HepG2 (cell line): ENCODE measurements at regions not wholly inside any gene's neighbourhood (a gene's known extent, or its start where the extent isn't known, plus 50 kb on each side); places are given as distances from the start of the nearest gene placed in this dataset.

ENCODE experiments used
- ATAC-seq: fragments of 200-7000 bp; cut with Tn5 transposase; 3 replicates; pipeline ENCODE4 v1.9.1; 2020; ENCODE audit warnings: mild to moderate bottlenecking, moderate library complexity
- BruUV-seq: library from RNA; stranded (reverse); fragments of 400-500 nt; replicated peaks from 2 replicates; lab custom pipeline; 2021; lab: Mats Ljungman, UMichigan
- CTCF ChIA-PET: fragments of 300-600 bp; formaldehyde crosslinking; extraction: SDS; loops from one replicate; lab custom pipeline; 2021; ENCODE audit warnings: low total read pairs, inconsistent platforms, low intra/inter-chr PET ratio; lab: Yijun Ruan, JAX
- POLR2A ChIA-PET: fragments of 350-600 bp; sonication (Branson Sonifier 250); formaldehyde crosslinking; loops from one replicate; lab custom pipeline; 2020; ENCODE audit warnings: antibody characterized with exemption, inconsistent platforms; lab: Yijun Ruan, JAX
- DNase-seq: peaks from one replicate; pipeline ENCODE4 v3.0.0-alpha.2; 2015; ENCODE audit warnings: low spot score
- FAIRE-seq: peaks from 3 replicates; lab custom pipeline; 2011; peaks lifted over from hg19 to GRCh38; lab: Jason Lieb, UNC
- H2AFZ ChIP-seq: one replicate; pipeline ENCODE4 v1.6.1; 2011; ENCODE audit warnings: low read length, inconsistent platforms
- H3K27ac ChIP-seq: fragments of 300-600 bp; 3 replicates; pipeline ENCODE4 v1.8.0; 2011; ENCODE audit warnings: mixed run types, mild to moderate bottlenecking, mixed read lengths, low read length, inconsistent platforms; ENCODE audit not compliant: insufficient read depth; ENCODE audit errors: extremely low read length
- H3K27me3 ChIP-seq, 2 experiments: fragments of 200-600 bp in 1 of 2; 2 replicates in 1 of 2; 3 replicates in 1 of 2; pipeline versions ENCODE4 v1.6.0 to v1.8.0; 2011; ENCODE audit warnings: low read length in 2 of 2, mild to moderate bottlenecking in 2 of 2, moderate library complexity in 2 of 2, inconsistent platforms in 1 of 2; ENCODE audit not compliant: insufficient read depth in 2 of 2, control insufficient read depth in 1 of 2
- H3K36me3 ChIP-seq, 2 experiments: fragments of 200-600 bp in 1 of 2; replicated peaks in 1 of 2; 2 replicates in 1 of 2; 3 replicates in 1 of 2; pipeline versions ENCODE4 v1.5.1 to v1.8.0; 2011; ENCODE audit warnings: low read length in 2 of 2, inconsistent platforms in 1 of 2; ENCODE audit not compliant: insufficient read depth in 2 of 2, control insufficient read depth in 1 of 2
- H3K4me1 ChIP-seq: 2 replicates; pipeline ENCODE4 v1.5.1; 2012; ENCODE audit warnings: low read length, inconsistent platforms; ENCODE audit not compliant: insufficient read depth
- H3K4me2 ChIP-seq: 2 replicates; pipeline ENCODE4 v1.6.0; 2011; ENCODE audit warnings: low read depth, low read length, inconsistent platforms
- H3K4me3 ChIP-seq, 3 experiments: fragments of 200-600 bp in 1 of 3; sonication (generic), shearing (Covaris generic) in 1 of 3; replicated peaks in 1 of 3; 2 replicates each; pipeline ENCODE4 v1.5.1; 2011 to 2016; ENCODE audit warnings: low read length in 3 of 3, inconsistent platforms in 2 of 3, low read depth in 2 of 3, mild to moderate bottlenecking in 2 of 3, control low read depth in 1 of 3, mixed read lengths in 1 of 3; ENCODE audit not compliant: insufficient read depth in 1 of 3
- H3K79me2 ChIP-seq: one replicate; pipeline ENCODE4 v1.6.1; 2011; ENCODE audit warnings: low read length, inconsistent platforms; ENCODE audit not compliant: insufficient read depth
- H3K9ac ChIP-seq: 2 replicates; pipeline ENCODE4 v1.6.0; 2011; ENCODE audit warnings: mild to moderate bottlenecking, low read depth, low read length, inconsistent platforms; ENCODE audit not compliant: insufficient read depth
- H3K9me3 ChIP-seq: 2 replicates; pipeline ENCODE4 v1.5.1; 2012; ENCODE audit warnings: mild to moderate bottlenecking, low read length
- H4K20me1 ChIP-seq: 2 replicates; pipeline ENCODE4 v1.6.0; 2011; ENCODE audit warnings: inconsistent platforms, mild to moderate bottlenecking, low read length, moderate library complexity; ENCODE audit not compliant: insufficient read depth
- CCDC6 ChIP-seq: sonication (generic); formaldehyde crosslinking; IDR thresholded peaks from 2 replicates; pipeline ENCODE4 v1.8.1; 2022; ENCODE audit warnings: mild to moderate bottlenecking, missing genetic modification reagents, moderate library complexity
- KDM3A ChIP-seq: IDR thresholded peaks from 2 replicates; pipeline ENCODE4 v1.6.1; 2018; ENCODE audit warnings: low read depth, missing compliant biosample characterization
- MEIS2 ChIP-seq: sonication (generic); formaldehyde crosslinking; IDR thresholded peaks from 2 replicates; pipeline ENCODE4 v1.9.0; 2021; ENCODE audit warnings: mild to moderate bottlenecking, missing genetic modification reagents
- NBN ChIP-seq: fragments of 450-650 bp; conservative IDR thresholded peaks from 2 replicates; pipeline ENCODE4 v1.6.1; 2017
- NR3C1 ChIP-seq: sonication (generic); formaldehyde crosslinking; IDR thresholded peaks from 2 replicates; pipeline ENCODE4 v1.4.0; 2020; ENCODE audit warnings: missing genetic modification reagents
- RFX1 ChIP-seq: fragments of 450-650 bp; IDR thresholded peaks from 2 replicates; pipeline ENCODE4 v1.6.1; 2017
- SIX4 ChIP-seq: sonication (generic); formaldehyde crosslinking; IDR thresholded peaks from 2 replicates; pipeline ENCODE4 v1.4.0; 2020; ENCODE audit warnings: missing genetic modification reagents
- SMAD1 ChIP-seq: sonication (generic); formaldehyde crosslinking; IDR thresholded peaks from 2 replicates; pipeline ENCODE4 v1.4.0; 2020; ENCODE audit warnings: missing genetic modification reagents, low read depth, mild to moderate bottlenecking, borderline replicate concordance
- ZBTB1 ChIP-seq: sonication (generic); formaldehyde crosslinking; IDR thresholded peaks from 2 replicates; pipeline ENCODE4 v1.4.0; 2020; ENCODE audit warnings: missing genetic modification reagents, borderline replicate concordance
- ZNF136 ChIP-seq: sonication (generic); formaldehyde crosslinking; IDR thresholded peaks from 2 replicates; pipeline ENCODE4 v1.8.1; 2022; ENCODE audit warnings: low read depth, mild to moderate bottlenecking, moderate library complexity, missing genetic modification reagents
- ZNF430 ChIP-seq: sonication (generic); formaldehyde crosslinking; IDR thresholded peaks from 2 replicates; pipeline ENCODE4 v1.9.0; 2021; ENCODE audit warnings: mild to moderate bottlenecking, missing genetic modification reagents
- ZNF572 ChIP-seq: sonication (generic); formaldehyde crosslinking; IDR thresholded peaks from 2 replicates; pipeline ENCODE4 v1.5.1; 2020; ENCODE audit warnings: mild to moderate bottlenecking, missing genetic modification reagents
- ZNF7 ChIP-seq: IDR thresholded peaks from 2 replicates; pipeline ENCODE4 v1.6.1; 2016; ENCODE audit warnings: missing biosample characterization, missing genetic modification reagents
- ZNF747 ChIP-seq: sonication (generic); formaldehyde crosslinking; IDR thresholded peaks from 2 replicates; pipeline ENCODE4 v1.8.1; 2023; ENCODE audit warnings: missing genetic modification reagents, mild to moderate bottlenecking, borderline replicate concordance
- ZNF790 ChIP-seq: sonication (generic); formaldehyde crosslinking; IDR thresholded peaks from 2 replicates; pipeline ENCODE4 v1.8.0; 2022; ENCODE audit warnings: missing genetic modification reagents, mild to moderate bottlenecking, borderline replicate concordance
- WGBS: methylation state at CpG from one replicate; pipeline ENCODE4 v1.1.6; 2017; ENCODE audit warnings: low lambda C conversion rate; 5-methylcytosine and 5-hydroxymethylcytosine counted together
- in situ Hi-C: cut with HindIII; loops from 2 replicates; pipeline ENCODE4 v1.10.0; 2017; ENCODE audit warnings: low pct_unique_long_range_greater_than_20kb; ENCODE audit not compliant: extremely low pct_ligation_motif_present
- intact Hi-C: fragments of 100-400 bp; cut with micrococcal nuclease; formaldehyde crosslinking; loops from one replicate; pipeline ENCODE4 v1.10.0; 2022; ENCODE audit not compliant: unreplicated experiment

- no TSS peak for BruUV-seq
- H3K79me2 ChIP-seq: no peaks in the 10 kb centered on the region
- no peak overlapping the region for H3K4me2 ChIP-seq
- in situ Hi-C loops: no loop called here
- CTCF ChIA-PET: no interaction called here
- no peaks in the 10 kb centered on the region for H3K4me1 ChIP-seq
- no peaks in the 10 kb centered on the region for H3K36me3 ChIP-seq
- H4K20me1 ChIP-seq: no peaks in the 10 kb centered on the region
- H3K27ac ChIP-seq: no peak overlapping the region
- H2AFZ ChIP-seq: no peak overlapping the region
- H3K4me3 ChIP-seq: no peak overlapping the region
- WGBS: 33% methylated on average over 1 of the region's 1 CpG
- POLR2A ChIA-PET: no interaction called here
- TF ChIP-seq ZNF572 (CRISPR knock-in tag): no peak
- TF ChIP-seq ZBTB1: no peak
- TF ChIP-seq RFX1: no peak
- no peak for TF ChIP-seq ZNF747 (CRISPR knock-in tag)
- no peaks in the 10 kb centered on the region for H3K9me3 ChIP-seq
- no peak overlapping the region for H3K9ac ChIP-seq
- ATAC-seq: no peak
- FAIRE-seq: no peak
- intact Hi-C loops: no loop called here
- H3K27me3 ChIP-seq: no peaks in the 10 kb centered on the region
- DNase-seq: no peak
These were observed 206.7 kb upstream of the ARGLU1 start for GRCh38 chr13:106774621-106775020.

- Histone ChIP-seq H4K20me1 (no peaks in the 10 kb centered on the region), H3K4me1 (no peaks in the 10 kb centered on the region), H3K36me3 (no peaks in the 10 kb centered on the region), H3K27ac (no peak overlapping the region), H3K9me3 (peaks cover 21% of the 10 kb centered on the region), H3K4me3 (no peak overlapping the region), H2AFZ (no peak overlapping the region), H3K79me2 (no peaks in the 10 kb centered on the region), H3K9ac (no peak overlapping the region), H3K27me3 (no peaks in the 10 kb centered on the region), H3K4me2 (no peak overlapping the region)
- no TSS peak for BruUV-seq
- intact Hi-C loops: no loop called here
- TF ChIP-seq ZNF790 (CRISPR knock-in tag): no peak
- TF ChIP-seq ZNF430 (CRISPR knock-in tag): no peak
- no peak for TF ChIP-seq SMAD1
- TF ChIP-seq ZNF7: no peak
- no peak for TF ChIP-seq SIX4 (CRISPR knock-in tag)
- TF ChIP-seq ZNF136: no peak
- no peak for TF ChIP-seq NR3C1
- TF ChIP-seq MEIS2 (CRISPR knock-in tag): no peak
- no peak for TF ChIP-seq NBN
- TF ChIP-seq CCDC6 (CRISPR knock-in tag): no peak
- no peak for TF ChIP-seq KDM3A
- ChIA-PET CTCF (no interaction called here), POLR2A (no interaction called here)
- WGBS: 11% methylated on average over 6 of the region's 6 CpGs
- in situ Hi-C loops: no loop called here
- ATAC-seq (no peak), DNase-seq (no peak), FAIRE-seq (no peak)
These were observed 204.2 kb upstream of the ARGLU1 start for GRCh38 chr13:106772006-106772601.
